DMS153 treated with DMSO at 0.1 percent for 48 hours (cell line): ENCODE measurements at regions not wholly inside any gene's neighbourhood (a gene's known extent, or its start where the extent isn't known, plus 50 kb on each side); places are given as distances from the start of the nearest gene placed in this dataset.
"Not testable (repeated sequence)": the region's sequence is repeated elsewhere in the genome, so short reads cannot be mapped to it uniquely, and the experiment has no call there.

Experiments
- DNase-seq: peaks from one replicate; lab custom pipeline; 2025; ENCODE audit not compliant: unreplicated experiment; lab: John Stamatoyannopoulos, UW

DNA sequence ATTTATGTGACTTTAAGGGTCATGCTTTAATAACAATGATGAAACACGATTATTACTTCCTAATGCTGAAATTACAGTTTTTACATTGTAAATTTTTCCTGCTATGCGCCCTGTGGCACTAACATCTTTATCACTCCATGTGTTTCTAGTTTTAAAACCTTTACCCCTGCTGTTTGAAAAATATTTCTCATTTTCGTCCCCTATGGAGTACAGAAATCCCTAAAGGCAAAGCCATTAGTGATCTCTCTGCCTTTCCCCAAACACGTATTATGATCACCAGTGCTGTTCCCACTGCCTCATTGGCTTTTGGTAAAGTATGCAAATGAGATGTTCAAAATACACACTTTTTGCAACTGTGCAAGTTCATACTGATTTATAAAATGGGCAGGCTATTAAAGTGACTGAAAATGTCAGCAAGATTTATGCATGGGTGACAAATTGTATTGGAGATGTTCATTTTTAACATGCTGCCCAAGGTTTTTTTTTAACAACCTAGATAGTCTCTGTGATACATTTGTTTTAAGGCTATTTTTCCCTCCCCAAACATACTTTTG, 1468.2 kb upstream of the ACVR2A start:
- DNase-seq: no peak

- DNase-seq: no peak
These were observed 1470.3 kb upstream of the ACVR2A start for GRCh38 chr2:146374505-146374904.

- not testable (repeated sequence) for DNase-seq
These were observed 1473.5 kb upstream of the ACVR2A start for GRCh38 chr2:146371364-146371763.

- DNase-seq: no peak
These were observed 1474.0 kb upstream of the ACVR2A start for GRCh38 chr2:146370826-146371225.

GRCh38 chr2:146366276-146366675, 1478.6 kb upstream of the ACVR2A start:
- DNase-seq: no peak

DNA sequence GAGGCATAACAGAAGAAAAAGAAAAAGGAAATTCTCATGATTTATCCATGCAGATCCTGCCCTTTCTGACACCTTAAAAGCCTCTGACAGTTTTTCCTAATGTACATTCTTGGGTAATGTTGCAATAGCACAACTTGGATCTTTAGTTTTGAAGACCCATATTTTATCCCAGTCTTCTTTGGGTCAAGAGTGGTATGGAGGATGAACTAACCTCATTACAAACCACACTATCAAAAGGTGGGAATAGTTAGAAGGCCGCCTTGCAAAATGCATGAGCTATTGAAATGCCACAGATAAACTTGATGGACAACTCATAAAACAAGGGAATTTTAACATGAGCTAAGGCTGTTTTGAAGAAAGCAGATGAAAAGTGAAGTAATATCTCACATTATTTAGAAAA, 1479.8 kb upstream of the ACVR2A start:
- no peak for DNase-seq

- DNase-seq: no peak
These were observed 1481.1 kb upstream of the ACVR2A start for GRCh38 chr2:146363731-146364130.

DNA sequence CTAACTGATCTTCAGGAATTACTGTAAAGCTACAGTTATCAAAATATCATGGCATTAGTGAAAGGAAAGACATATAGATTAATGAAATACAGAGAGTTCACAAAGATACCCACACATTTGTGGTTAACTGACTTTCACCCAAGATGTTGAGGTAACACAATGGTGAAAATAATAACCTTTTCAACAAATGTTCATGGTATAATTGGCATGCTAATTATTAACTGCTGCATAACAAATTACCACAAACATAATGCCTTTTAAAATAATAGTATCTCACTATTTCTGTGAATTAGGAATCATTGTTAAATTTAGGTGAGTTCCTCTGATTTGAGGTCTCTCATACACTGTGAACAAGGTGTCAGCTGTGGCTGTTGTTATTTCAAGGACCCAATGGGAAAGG, 1493.1 kb upstream of the ACVR2A start:
- no peak for DNase-seq

- DNase-seq: no peak
These were observed 1495.5 kb upstream of the ACVR2A start for GRCh38 chr2:146349334-146349733.

GRCh38 chr2:146324951-146325350, 1519.9 kb upstream of the ACVR2A start:
- DNase-seq: no peak

- DNase-seq: no peak
These were observed 1521.3 kb upstream of the ACVR2A start for GRCh38 chr2:146323564-146323963.

DNA sequence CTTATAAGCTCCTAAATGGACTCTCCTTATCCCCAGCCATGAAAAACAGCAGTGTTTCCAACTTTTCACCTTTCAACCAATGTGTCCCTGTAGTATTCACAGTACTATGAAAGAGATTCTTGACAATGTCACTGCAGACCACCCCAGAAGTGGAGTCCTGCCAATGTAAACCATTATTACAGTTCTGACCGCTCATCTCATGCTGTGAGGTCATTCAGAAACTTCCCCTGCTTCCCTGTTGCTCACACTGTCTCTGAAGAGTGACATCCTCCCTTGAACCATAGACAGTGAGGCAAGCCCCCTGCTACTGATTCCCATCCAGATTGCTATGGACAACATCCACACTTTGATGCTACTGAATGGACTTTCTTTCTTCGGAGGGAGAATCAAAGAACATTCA, 1523.7 kb upstream of the ACVR2A start:
- DNase-seq: no peak

DNA sequence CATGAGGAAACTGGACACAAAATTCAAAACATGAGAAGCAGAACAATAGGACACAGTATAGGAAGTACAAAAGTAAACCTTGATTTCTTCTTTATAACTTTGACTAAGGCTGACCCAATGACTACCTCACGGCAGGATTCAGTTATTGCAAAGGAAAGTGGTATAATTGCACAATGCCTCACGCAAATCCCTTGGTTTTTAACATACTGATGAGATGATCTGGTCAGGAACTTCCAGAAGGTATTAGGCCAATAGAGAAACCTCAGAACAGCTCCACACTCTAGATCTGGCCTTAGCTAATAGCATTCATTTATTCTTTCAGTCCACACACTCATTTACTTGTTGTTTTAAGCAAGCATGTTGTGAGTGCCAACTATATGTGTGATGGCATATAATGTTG, 1526.9 kb upstream of the ACVR2A start:
- DNase-seq: no peak

DNA sequence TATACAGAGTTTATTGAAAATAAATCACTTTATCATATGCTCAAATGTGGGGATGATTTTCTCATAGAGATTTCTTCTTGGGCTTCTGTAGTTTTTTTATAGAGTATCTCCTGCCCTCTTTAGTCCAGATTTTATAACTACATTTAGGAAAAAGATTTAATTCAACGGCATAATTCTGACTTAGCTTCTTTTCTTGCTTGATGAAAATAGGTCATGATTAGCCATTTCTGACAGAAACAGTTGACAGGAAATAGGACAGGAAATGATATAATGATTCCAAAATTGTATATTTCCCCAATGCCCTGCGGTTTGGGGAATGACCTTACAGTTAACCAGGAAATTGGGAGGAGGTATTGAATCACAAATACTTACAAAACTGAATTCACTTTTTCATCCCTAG, 1531.9 kb upstream of the ACVR2A start:
- no peak for DNase-seq

DNA sequence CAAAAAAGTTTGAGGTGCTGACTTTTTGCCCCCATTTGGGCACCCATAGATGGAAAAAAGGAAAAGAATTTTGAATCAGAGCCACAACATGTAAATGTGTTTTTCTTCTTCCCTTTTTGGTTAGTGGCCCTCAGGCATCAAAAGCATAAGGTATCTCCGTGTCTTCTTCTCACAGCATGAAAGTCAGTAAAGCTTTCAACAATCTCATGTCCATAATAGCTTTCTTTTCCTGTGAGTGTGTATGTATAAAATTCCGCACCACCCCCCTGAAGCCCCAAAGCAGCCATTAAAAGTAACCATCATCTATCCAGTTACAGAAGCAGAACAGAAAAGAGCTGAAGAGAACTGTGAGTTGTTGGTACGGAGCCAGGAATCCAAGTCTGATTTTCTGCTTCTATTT, 1539.7 kb upstream of the ACVR2A start:
- no peak for DNase-seq

GRCh38 chr2:146301287-146301686, 1543.5 kb upstream of the ACVR2A start:
- DNase-seq: no peak

DNA sequence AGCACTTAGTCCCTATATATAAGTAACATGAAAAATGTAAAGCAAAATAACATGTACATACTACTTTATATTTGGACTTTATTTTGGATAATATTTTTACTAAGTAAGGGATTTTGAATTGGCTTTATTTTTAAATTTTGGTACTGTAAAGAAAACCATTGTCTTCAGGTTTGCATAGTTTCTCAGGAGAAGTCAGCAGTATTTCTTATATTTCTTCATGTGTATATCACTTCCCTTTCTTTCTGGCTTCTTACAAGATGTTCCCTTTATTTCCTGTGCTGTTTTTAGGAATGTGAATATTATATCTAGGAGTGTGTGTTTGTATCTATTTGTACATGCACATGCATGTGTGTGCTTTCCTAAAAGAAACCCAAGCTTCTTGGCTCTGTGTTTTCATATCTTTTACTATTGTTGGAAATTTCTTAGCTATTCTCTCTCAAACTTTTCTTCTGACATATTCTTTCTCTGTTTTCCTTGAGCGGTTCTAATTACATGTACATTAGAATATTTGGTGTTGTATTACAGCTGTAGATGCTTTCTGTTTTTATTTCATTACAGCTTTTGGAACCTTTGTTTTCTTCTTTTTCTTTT, 1549.7 kb upstream of the ACVR2A start:
- DNase-seq: no peak

DNA sequence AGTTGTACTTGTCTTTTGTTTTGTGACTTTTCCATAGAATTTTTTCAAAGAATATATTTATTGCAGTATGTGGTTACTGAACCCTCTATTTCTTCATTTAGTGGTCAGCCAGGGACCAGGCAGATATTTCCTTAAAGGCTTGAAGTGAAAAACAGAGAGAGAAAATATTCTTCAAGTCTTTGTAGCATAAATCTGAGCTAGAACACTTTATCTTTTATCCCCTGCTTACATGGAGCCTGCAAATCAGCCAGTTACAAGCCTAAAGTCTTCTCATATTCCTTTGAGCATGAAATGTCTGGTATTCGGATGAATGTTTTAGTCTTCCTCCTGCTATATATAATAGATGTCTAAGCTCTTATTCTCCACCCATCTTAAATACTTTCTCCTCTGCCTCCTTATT, 1557.5 kb upstream of the ACVR2A start:
- DNase-seq: no peak

GRCh38 chr2:146278881-146279280, 1565.9 kb upstream of the ACVR2A start:
- no peak for DNase-seq

GRCh38 chr2:146271131-146271831, 1573.5 kb upstream of the ACVR2A start:
- no peak for DNase-seq

DNA sequence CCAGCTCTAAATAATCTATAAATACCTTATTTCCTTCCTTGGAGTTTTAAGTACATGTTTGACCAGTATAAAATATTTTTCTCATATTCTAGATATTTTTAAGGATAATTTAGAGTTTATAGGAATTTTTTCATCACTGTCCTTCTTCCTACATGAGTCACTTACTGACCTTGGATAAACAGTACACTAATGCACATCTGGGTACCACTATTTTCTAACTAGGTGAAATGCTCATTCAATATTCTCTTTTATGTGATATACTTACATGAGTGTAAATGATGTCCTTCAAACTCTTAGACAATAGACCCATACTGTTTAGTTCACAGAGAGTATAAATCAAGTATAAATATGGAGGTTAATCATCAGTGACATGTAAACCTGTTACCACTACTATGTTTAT, 1574.2 kb upstream of the ACVR2A start:
- no peak for DNase-seq

- no peak for DNase-seq
These were observed 1577.7 kb upstream of the ACVR2A start for GRCh38 chr2:146267093-146267492.

- no peak for DNase-seq
These were observed 1579.2 kb upstream of the ACVR2A start for GRCh38 chr2:146265656-146266055.
